CD4-positive, alpha-beta T cell treated with Interleukin-10 for 1 hour (primary cell): ENCODE measurements at regions not wholly inside any gene's neighbourhood (a gene's known extent, or its start where the extent isn't known, plus 50 kb on each side); places are given as distances from the start of the nearest gene placed in this dataset.
"Not testable (repeated sequence)": the region's sequence is repeated elsewhere in the genome, so short reads cannot be mapped to it uniquely, and the experiment has no call there.

Source experiments
- DNase-seq: peaks from one replicate; pipeline ENCODE4 v3.0.0-alpha.2; 2020

GRCh38 chr4:189736656-189737055 is 204.0 kb upstream of the FRG1 start:
- DNase-seq, result not testable (repeated sequence)

GRCh38 chr4:189740118-189740517 is 200.6 kb upstream of the FRG1 start:
- not testable (repeated sequence) for DNase-seq

GRCh38 chr4:189740873-189741272 is 199.8 kb upstream of the FRG1 start:
- DNase-seq, result no peak

- DNase-seq, result not testable (repeated sequence)
Observed at GRCh38 chr4:189753092-189753491, 187.6 kb upstream of the FRG1 start.

- no peak for DNase-seq
Observed at GRCh38 chr4:189763583-189763982, 177.1 kb upstream of the FRG1 start.

GRCh38 chr4:189765301-189765700 is 175.4 kb upstream of the FRG1 start:
- no peak for DNase-seq

- DNase-seq, result no peak
Observed at GRCh38 chr4:189765736-189766135, 174.9 kb upstream of the FRG1 start.

GRCh38 chr4:189767941-189768340 is 172.7 kb upstream of the FRG1 start:
- DNase-seq, result no peak

GRCh38 chr4:189769131-189769530 is 171.5 kb upstream of the FRG1 start:
- no peak for DNase-seq

- DNase-seq, result no peak
Observed at GRCh38 chr4:189771696-189772361, 168.8 kb upstream of the FRG1 start.

- DNase-seq, result no peak
Observed at GRCh38 chr4:189773909-189774308, 166.8 kb upstream of the FRG1 start.

- DNase-seq, result no peak
Observed at GRCh38 chr4:189779281-189779980, 161.2 kb upstream of the FRG1 start.

- no peak for DNase-seq
Observed at GRCh38 chr4:189780391-189780790, 160.3 kb upstream of the FRG1 start.

GRCh38 chr4:189784651-189785050 is 156.0 kb upstream of the FRG1 start:
- no peak for DNase-seq

- DNase-seq, result no peak
Observed at GRCh38 chr4:189785257-189785656, 155.4 kb upstream of the FRG1 start.

- DNase-seq, result no peak
Observed at GRCh38 chr4:189786447-189786846, 154.2 kb upstream of the FRG1 start.

- DNase-seq, result no peak
Observed at GRCh38 chr4:189787216-189788031, 153.2 kb upstream of the FRG1 start.

- DNase-seq, result peak; percentile 50
Observed at GRCh38 chr4:189792924-189793618, 147.6 kb upstream of the FRG1 start.

GRCh38 chr4:189800545-189801088 is 140.1 kb upstream of the FRG1 start:
- DNase-seq, result no peak

- DNase-seq, result no peak
Observed at GRCh38 chr4:189802884-189803283, 137.8 kb upstream of the FRG1 start.

GRCh38 chr4:189804894-189805293 is 135.8 kb upstream of the FRG1 start:
- no peak for DNase-seq

GRCh38 chr4:189806506-189806905 is 134.2 kb upstream of the FRG1 start:
- no peak for DNase-seq

- DNase-seq, result no peak
Observed at GRCh38 chr4:189807031-189807430, 133.6 kb upstream of the FRG1 start.
